Stimulated activated effector memory CD8-positive, alpha-beta T cell treated with anti-CD3 and anti-CD28 coated beads, Interleukin-12 subunit alpha, Interleukin-12 subunit beta, amount 100 ng/mL, for 72 hours (primary cell): ENCODE measurements at regions not wholly inside any gene's neighbourhood (a gene's known extent, or its start where the extent isn't known, plus 50 kb on each side); places are given as distances from the start of the nearest gene placed in this dataset.

Experiments used
- ATAC-seq: fragments of 150-1000 bp; cut with Tn5 transposase; 2 replicates; pipeline ENCODE4 v1.10.0; 2021
- DNase-seq, 2 donors: peaks; one replicate each; pipeline ENCODE4 v3.0.0; 2021 to 2022; ENCODE audit warnings: low spot score in 2 of 2
- H3K27ac Mint-ChIP-seq: one replicate; pipeline ENCODE4 v1.8.0; 2022; ENCODE audit warnings: mild to moderate bottlenecking, mixed read lengths
- H3K36me3 Mint-ChIP-seq: one replicate; pipeline ENCODE4 v1.8.0; 2022; ENCODE audit warnings: mild to moderate bottlenecking, mixed read lengths
- H3K4me1 Mint-ChIP-seq: one replicate; pipeline ENCODE4 v1.8.0; 2022; ENCODE audit warnings: mixed read lengths
- H3K4me3 Mint-ChIP-seq: one replicate; pipeline ENCODE4 v1.8.0; 2022; ENCODE audit warnings: mild to moderate bottlenecking, mixed read lengths
- H3K9me3 Mint-ChIP-seq: one replicate; pipeline ENCODE4 v1.8.0; 2022; ENCODE audit warnings: mixed read lengths

- Mint-ChIP-seq H3K36me3 (no peaks in the 10 kb centered on the region), H3K4me1 (no peaks in the 10 kb centered on the region), H3K9me3 (peaks cover 12% of the 10 kb centered on the region), H3K4me3 (no peak overlapping the region), H3K27ac (no peak overlapping the region)
- ATAC-seq (no peak), DNase-seq (no peak)
Observed at GRCh38 chr13:62092536-62092935, 676.9 kb upstream of the PCDH20 start.

- no peak overlapping the region for H3K4me3 Mint-ChIP-seq
Observed at GRCh38 chr13:62088165-62088564, 672.5 kb upstream of the PCDH20 start.

GRCh38 chr13:62087124-62087523, 671.5 kb upstream of the PCDH20 start:
- H3K9me3 Mint-ChIP-seq: peaks cover 3% of the 10 kb centered on the region
- H3K4me3 Mint-ChIP-seq: no peak overlapping the region
- H3K4me1 Mint-ChIP-seq: no peaks in the 10 kb centered on the region
- no peak for ATAC-seq
- no peaks in the 10 kb centered on the region for H3K36me3 Mint-ChIP-seq
- no peak overlapping the region for H3K27ac Mint-ChIP-seq
- no peak for DNase-seq

More at GRCh38 chr13:62088165-62088564, 672.5 kb upstream of the PCDH20 start:
- no peak for DNase-seq
- H3K27ac Mint-ChIP-seq: no peak overlapping the region
- H3K36me3 Mint-ChIP-seq: no peaks in the 10 kb centered on the region
- no peak for ATAC-seq
- no peaks in the 10 kb centered on the region for H3K4me1 Mint-ChIP-seq
- H3K9me3 Mint-ChIP-seq: peaks cover 5% of the 10 kb centered on the region

- no peak for ATAC-seq
- no peak overlapping the region for H3K27ac Mint-ChIP-seq
Observed at GRCh38 chr13:62085337-62086229, 669.9 kb upstream of the PCDH20 start.

GRCh38 chr13:62084728-62085127, 669.1 kb upstream of the PCDH20 start:
- no peak overlapping the region for H3K27ac Mint-ChIP-seq
- H3K4me1 Mint-ChIP-seq: no peaks in the 10 kb centered on the region
- DNase-seq: no peak
- H3K9me3 Mint-ChIP-seq: peaks cover 5% of the 10 kb centered on the region
- no peaks in the 10 kb centered on the region for H3K36me3 Mint-ChIP-seq
- no peak overlapping the region for H3K4me3 Mint-ChIP-seq
- ATAC-seq: no peak

More at GRCh38 chr13:62085337-62086229, 669.9 kb upstream of the PCDH20 start:
- no peak overlapping the region for H3K4me3 Mint-ChIP-seq
- H3K9me3 Mint-ChIP-seq: peaks cover 3% of the 10 kb centered on the region
- no peaks in the 10 kb centered on the region for H3K4me1 Mint-ChIP-seq
- no peak for DNase-seq
- no peaks in the 10 kb centered on the region for H3K36me3 Mint-ChIP-seq

GRCh38 chr13:62067821-62068220, 652.2 kb upstream of the PCDH20 start:
- Mint-ChIP-seq H3K36me3 (no peaks in the 10 kb centered on the region), H3K9me3 (peaks cover 20% of the 10 kb centered on the region), H3K4me1 (no peaks in the 10 kb centered on the region), H3K4me3 (no peak overlapping the region), H3K27ac (no peak overlapping the region)
- ATAC-seq (no peak), DNase-seq (no peak)

- ATAC-seq (no peak), DNase-seq (no peak)
- H3K4me1 Mint-ChIP-seq: no peaks in the 10 kb centered on the region
- no peak overlapping the region for H3K4me3 Mint-ChIP-seq
- H3K9me3 Mint-ChIP-seq: peaks cover 29% of the 10 kb centered on the region
- no peak overlapping the region for H3K27ac Mint-ChIP-seq
- H3K36me3 Mint-ChIP-seq: no peaks in the 10 kb centered on the region
Observed at GRCh38 chr13:62065016-62065415, 649.4 kb upstream of the PCDH20 start.

- H3K4me1 Mint-ChIP-seq: no peaks in the 10 kb centered on the region
- H3K4me3 Mint-ChIP-seq: no peak overlapping the region
- H3K36me3 Mint-ChIP-seq: no peaks in the 10 kb centered on the region
- ATAC-seq: no peak
- no peak overlapping the region for H3K27ac Mint-ChIP-seq
- no peak for DNase-seq
- peaks cover 22% of the 10 kb centered on the region for H3K9me3 Mint-ChIP-seq
Observed at GRCh38 chr13:62061751-62062150, 646.1 kb upstream of the PCDH20 start.

GRCh38 chr13:62060570-62060969, 644.9 kb upstream of the PCDH20 start:
- H3K4me3 Mint-ChIP-seq: no peak overlapping the region
- no peak for ATAC-seq
- H3K36me3 Mint-ChIP-seq: no peaks in the 10 kb centered on the region
- H3K9me3 Mint-ChIP-seq: peaks cover 23% of the 10 kb centered on the region
- H3K4me1 Mint-ChIP-seq: no peaks in the 10 kb centered on the region
- H3K27ac Mint-ChIP-seq: no peak overlapping the region
- DNase-seq: no peak

GRCh38 chr13:62057286-62057685, 641.6 kb upstream of the PCDH20 start:
- H3K4me3 Mint-ChIP-seq: no peak overlapping the region
- no peaks in the 10 kb centered on the region for H3K4me1 Mint-ChIP-seq
- H3K27ac Mint-ChIP-seq: no peak overlapping the region
- no peaks in the 10 kb centered on the region for H3K36me3 Mint-ChIP-seq
- ATAC-seq (no peak), DNase-seq (no peak)
- peaks cover 20% of the 10 kb centered on the region for H3K9me3 Mint-ChIP-seq

GRCh38 chr13:62049992-62050391, 634.3 kb upstream of the PCDH20 start:
- ATAC-seq: no peak
- H3K9me3 Mint-ChIP-seq: peaks cover 16% of the 10 kb centered on the region
- H3K4me3 Mint-ChIP-seq: no peak overlapping the region
- no peak overlapping the region for H3K27ac Mint-ChIP-seq
- no peaks in the 10 kb centered on the region for H3K4me1 Mint-ChIP-seq
- no peaks in the 10 kb centered on the region for H3K36me3 Mint-ChIP-seq
- no peak for DNase-seq

GRCh38 chr13:62046512-62046911, 630.9 kb upstream of the PCDH20 start:
- H3K27ac Mint-ChIP-seq: no peak overlapping the region
- no peaks in the 10 kb centered on the region for H3K4me1 Mint-ChIP-seq
- ATAC-seq (peak; percentile 21), DNase-seq (no peak)
- H3K4me3 Mint-ChIP-seq: no peak overlapping the region
- H3K36me3 Mint-ChIP-seq: no peaks in the 10 kb centered on the region
- H3K9me3 Mint-ChIP-seq: peaks cover 17% of the 10 kb centered on the region

- DNase-seq (no peak), ATAC-seq (no peak)
- Mint-ChIP-seq H3K36me3 (no peaks in the 10 kb centered on the region), H3K27ac (no peak overlapping the region), H3K9me3 (peaks cover 12% of the 10 kb centered on the region), H3K4me1 (no peaks in the 10 kb centered on the region), H3K4me3 (no peak overlapping the region)
Observed at GRCh38 chr13:62043600-62043999, 628.0 kb upstream of the PCDH20 start.

- H3K4me3 Mint-ChIP-seq: no peak overlapping the region
- DNase-seq (no peak), ATAC-seq (no peak)
- H3K4me1 Mint-ChIP-seq: no peaks in the 10 kb centered on the region
- H3K36me3 Mint-ChIP-seq: no peaks in the 10 kb centered on the region
- H3K9me3 Mint-ChIP-seq: peaks cover 21% of the 10 kb centered on the region
- no peak overlapping the region for H3K27ac Mint-ChIP-seq
Observed at GRCh38 chr13:62040806-62041205, 625.2 kb upstream of the PCDH20 start.

GRCh38 chr13:62040078-62040477, 624.4 kb upstream of the PCDH20 start:
- no peak for DNase-seq
- Mint-ChIP-seq H3K4me3 (no peak overlapping the region), H3K36me3 (no peaks in the 10 kb centered on the region), H3K27ac (no peak overlapping the region), H3K9me3 (peaks cover 21% of the 10 kb centered on the region), H3K4me1 (no peaks in the 10 kb centered on the region)
- ATAC-seq: no peak

- Mint-ChIP-seq H3K36me3 (no peaks in the 10 kb centered on the region), H3K4me3 (no peak overlapping the region), H3K9me3 (peaks cover 16% of the 10 kb centered on the region), H3K4me1 (no peaks in the 10 kb centered on the region), H3K27ac (no peak overlapping the region)
- no peak for DNase-seq
- peak; percentile 43 for ATAC-seq
Observed at GRCh38 chr13:62038214-62038613, 622.6 kb upstream of the PCDH20 start.
